ENCODE measurements at regions not wholly inside any gene's neighbourhood (a gene's known extent, or its start where the extent isn't known, plus 50 kb on each side); places are given as distances from the start of the nearest gene placed in this dataset.

- FAIRE-seq (no peak), DNase-seq (ENCODE audit: low read depth) (peak; percentile 32)
- Histone ChIP-seq H3K36me3 (ENCODE audit: control insufficient read depth, insufficient read depth, low read length) (no peaks in the 10 kb centered on the region), H3K27me3 (ENCODE audit: control insufficient read depth, insufficient read depth, low read length) (no peaks in the 10 kb centered on the region), H3K4me3 (ENCODE audit: low read depth, low read length) (no peak overlapping the region)
- TF ChIP-seq CTCF (IDR thresholded peaks at IDR 0.05; ENCODE audit: insufficient read depth, low read length, severe bottlenecking) = peak; percentile 36
Measured at GRCh38 chr13:50531917-50532899, 311.3 kb downstream of the DLEU7 start.

DNA sequence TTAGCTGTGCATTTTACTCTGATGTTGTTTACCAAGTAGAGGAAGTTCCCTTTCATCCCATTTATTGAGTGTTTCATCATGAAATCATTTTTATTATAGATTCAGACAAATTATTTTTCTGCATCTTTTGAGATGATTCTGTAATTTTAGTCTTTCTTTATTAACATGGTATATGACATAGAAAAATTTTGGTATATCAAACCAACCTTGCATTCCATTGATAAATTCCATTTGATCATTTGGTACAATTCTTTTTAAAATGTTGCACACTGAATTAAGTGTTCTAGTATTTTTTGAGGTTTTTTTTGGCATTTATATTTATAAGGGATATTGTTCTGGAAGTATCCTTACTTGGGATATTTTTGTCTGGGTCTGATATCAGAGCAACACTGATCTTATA is 308.4 kb downstream of the DLEU7 start:
- H3K4me3 ChIP-seq (ENCODE audit: low read depth, low read length) = no peak overlapping the region
- TF ChIP-seq CTCF (IDR thresholded peaks at IDR 0.05; ENCODE audit: insufficient read depth, low read length, severe bottlenecking) = no peak
- no peaks in the 10 kb centered on the region for H3K36me3 ChIP-seq (ENCODE audit: control insufficient read depth, insufficient read depth, low read length)
- FAIRE-seq (no peak), DNase-seq (ENCODE audit: low read depth) (no peak)
- H3K27me3 ChIP-seq (ENCODE audit: control insufficient read depth, insufficient read depth, low read length) = no peaks in the 10 kb centered on the region

GRCh38 chr13:50537029-50537428 is 306.5 kb downstream of the DLEU7 start:
- peak; percentile 75 for DNase-seq (ENCODE audit: low read depth)
- TF ChIP-seq CTCF (IDR thresholded peaks at IDR 0.05; ENCODE audit: insufficient read depth, low read length, severe bottlenecking) = no peak
- Histone ChIP-seq H3K4me3 (ENCODE audit: low read depth, low read length) (no peak overlapping the region), H3K27me3 (ENCODE audit: control insufficient read depth, insufficient read depth, low read length) (no peaks in the 10 kb centered on the region), H3K36me3 (ENCODE audit: control insufficient read depth, insufficient read depth, low read length) (no peaks in the 10 kb centered on the region)
- peak; percentile 60 for FAIRE-seq

- Histone ChIP-seq H3K4me3 (ENCODE audit: low read depth, low read length) (no peak overlapping the region), H3K36me3 (ENCODE audit: control insufficient read depth, insufficient read depth, low read length) (no peaks in the 10 kb centered on the region), H3K27me3 (ENCODE audit: control insufficient read depth, insufficient read depth, low read length) (no peaks in the 10 kb centered on the region)
- TF ChIP-seq CTCF (IDR thresholded peaks at IDR 0.05; ENCODE audit: insufficient read depth, low read length, severe bottlenecking) = no peak
- no peak for DNase-seq (ENCODE audit: low read depth)
- FAIRE-seq = no peak
Measured at GRCh38 chr13:50539791-50540530, 303.5 kb downstream of the DLEU7 start.

- no peak for TF ChIP-seq CTCF (IDR thresholded peaks at IDR 0.05; ENCODE audit: insufficient read depth, low read length, severe bottlenecking)
- no peaks in the 10 kb centered on the region for H3K36me3 ChIP-seq (ENCODE audit: control insufficient read depth, insufficient read depth, low read length)
- FAIRE-seq = no peak
- DNase-seq (ENCODE audit: low read depth) = no peak
- H3K27me3 ChIP-seq (ENCODE audit: control insufficient read depth, insufficient read depth, low read length) = no peaks in the 10 kb centered on the region
- no peak overlapping the region for H3K4me3 ChIP-seq (ENCODE audit: low read depth, low read length)
Measured at GRCh38 chr13:50543141-50543540, 300.4 kb downstream of the DLEU7 start.

Measured in bronchial epithelial cell (primary cell).